Activated gamma-delta T cell (primary cell): ENCODE measurements at regions not wholly inside any gene's neighbourhood (a gene's known extent, or its start where the extent isn't known, plus 50 kb on each side); places are given as distances from the start of the nearest gene placed in this dataset.
"Not testable (repeated sequence)": the region's sequence is repeated elsewhere in the genome, so short reads cannot be mapped to it uniquely, and the experiment has no call there.

Source experiments
- DNase-seq: peaks from one replicate; lab custom pipeline; 2025; lab: John Stamatoyannopoulos, UW

GRCh38 chr13:89486065-89486464 is 1814.9 kb downstream of the SLITRK5 start:
- no peak for DNase-seq

- no peak for DNase-seq
Observed at GRCh38 chr13:89486709-89487108, 1815.5 kb downstream of the SLITRK5 start.

- no peak for DNase-seq
Observed at GRCh38 chr13:89490661-89491060, 1819.5 kb downstream of the SLITRK5 start.

- no peak for DNase-seq
Observed at GRCh38 chr13:89496478-89496877, 1825.3 kb downstream of the SLITRK5 start.

- no peak for DNase-seq
Observed at GRCh38 chr13:89497658-89498057, 1826.5 kb downstream of the SLITRK5 start.

- no peak for DNase-seq
Observed at GRCh38 chr13:89502286-89502685, 1831.1 kb downstream of the SLITRK5 start.

- no peak for DNase-seq
Observed at GRCh38 chr13:89514534-89515312, 1832.8 kb upstream of the MIR17HG start.

GRCh38 chr13:89515948-89516347 is 1831.5 kb upstream of the MIR17HG start:
- no peak for DNase-seq

- DNase-seq: no peak
Observed at GRCh38 chr13:89518289-89519077, 1829.0 kb upstream of the MIR17HG start.

- DNase-seq: no peak
Observed at GRCh38 chr13:89520468-89520867, 1827.0 kb upstream of the MIR17HG start.

GRCh38 chr13:89521672-89522071 is 1825.8 kb upstream of the MIR17HG start:
- not testable (repeated sequence) for DNase-seq

- no peak for DNase-seq
Observed at GRCh38 chr13:89541091-89542030, 1806.1 kb upstream of the MIR17HG start.

- no peak for DNase-seq
Observed at GRCh38 chr13:89550938-89551337, 1796.5 kb upstream of the MIR17HG start.

- no peak for DNase-seq
Observed at GRCh38 chr13:89554801-89555200, 1792.7 kb upstream of the MIR17HG start.

GRCh38 chr13:89565476-89566100 is 1781.9 kb upstream of the MIR17HG start:
- DNase-seq: no peak

- DNase-seq: no peak
Observed at GRCh38 chr13:89567025-89567424, 1780.5 kb upstream of the MIR17HG start.

GRCh38 chr13:89568276-89568675 is 1779.2 kb upstream of the MIR17HG start:
- no peak for DNase-seq

GRCh38 chr13:89568746-89569145 is 1778.7 kb upstream of the MIR17HG start:
- no peak for DNase-seq

GRCh38 chr13:89571676-89572075 is 1775.8 kb upstream of the MIR17HG start:
- DNase-seq: no peak

- no peak for DNase-seq
Observed at GRCh38 chr13:89574077-89574476, 1773.4 kb upstream of the MIR17HG start.

GRCh38 chr13:89577301-89577700 is 1770.2 kb upstream of the MIR17HG start:
- DNase-seq: no peak
